Neural progenitor cell (in vitro differentiated cells): ENCODE measurements at regions not wholly inside any gene's neighbourhood (a gene's known extent, or its start where the extent isn't known, plus 50 kb on each side); places are given as distances from the start of the nearest gene placed in this dataset.

ENCODE experiments used
- CTCF ChIP-seq: fragments of 200-600 bp; sonication (generic); IDR thresholded peaks from 2 replicates; pipeline ENCODE4 v1.5.1; 2017; ENCODE audit warnings: antibody characterized with exemption, mild to moderate bottlenecking
- EZH2phosphoT487 ChIP-seq: fragments of 200-600 bp; sonication (generic); IDR thresholded peaks from 2 replicates; pipeline ENCODE4 v1.6.1; 2017; ENCODE audit warnings: antibody characterized with exemption

DNA sequence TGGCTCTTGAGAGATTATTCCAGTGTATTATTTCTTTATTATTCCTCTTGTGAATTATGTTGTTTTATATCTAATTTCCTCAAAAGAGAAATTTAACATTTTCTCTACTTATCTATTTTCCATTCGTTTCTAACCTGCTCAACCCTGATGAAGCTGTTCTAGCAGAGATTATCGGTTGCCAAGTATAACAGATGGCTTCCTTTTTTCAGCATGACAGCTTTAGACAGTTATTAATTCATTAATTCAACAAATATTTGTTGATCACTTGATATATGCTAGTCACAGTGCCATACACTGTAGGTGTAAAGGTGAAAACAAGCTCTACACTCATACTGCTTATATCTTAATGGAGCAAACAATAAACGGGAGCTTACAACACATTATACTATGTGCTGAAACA lies 137.9 kb upstream of the UBE2E3 start:
- TF ChIP-seq CTCF (no peak), EZH2phosphoT487 (no peak)
